ENCODE measurements at regions not wholly inside any gene's neighbourhood (a gene's known extent, or its start where the extent isn't known, plus 50 kb on each side); places are given as distances from the start of the nearest gene placed in this dataset.

DNA sequence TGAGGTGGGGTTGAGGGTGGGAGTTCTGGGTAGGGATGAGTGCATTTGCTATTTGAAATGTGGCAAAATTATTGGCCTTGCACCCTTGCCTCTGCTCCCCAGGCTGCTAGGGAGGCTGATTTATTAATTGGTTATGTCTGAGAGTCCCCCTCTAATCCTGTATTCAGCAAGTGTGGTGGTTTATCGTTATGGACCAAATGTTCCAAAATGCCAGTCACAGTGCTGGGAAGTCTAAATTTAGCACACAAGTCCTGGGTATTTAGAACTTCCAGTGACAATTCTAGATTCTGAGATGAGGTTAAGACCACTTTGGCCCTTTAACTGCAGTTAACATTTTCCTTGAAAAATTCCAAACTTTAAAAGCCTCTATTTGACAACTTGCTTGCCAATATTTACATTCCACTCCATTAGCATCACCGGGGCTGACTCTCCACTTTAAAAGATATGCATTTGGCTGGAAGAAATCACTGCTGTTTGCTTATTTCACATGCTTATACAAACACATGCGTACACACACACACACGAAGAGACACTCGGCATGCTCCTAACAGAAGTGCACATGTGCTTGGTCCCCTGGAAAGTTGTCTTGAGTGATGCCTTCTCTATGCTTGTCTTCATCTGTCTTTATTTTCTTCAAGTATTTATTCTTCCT lies 247.7 kb downstream of the IL20RB start:
- no peak overlapping the region for H3K4me3 ChIP-seq (ENCODE audit: insufficient read depth, low read depth, low read length)
- H3K4me3 Mint-ChIP-seq (ENCODE audit: unreplicated experiment): no peak overlapping the region
- H3K27me3 Mint-ChIP-seq (ENCODE audit: low read depth, unreplicated experiment): no peaks in the 10 kb centered on the region
- H3K9me3 Mint-ChIP-seq (ENCODE audit: unreplicated experiment): no peaks in the 10 kb centered on the region
- TF ChIP-seq EZH2 (IDR thresholded peaks at IDR 0.05; ENCODE audit: insufficient read depth, low read length): no peak
- TF ChIP-seq, protein P1, sequence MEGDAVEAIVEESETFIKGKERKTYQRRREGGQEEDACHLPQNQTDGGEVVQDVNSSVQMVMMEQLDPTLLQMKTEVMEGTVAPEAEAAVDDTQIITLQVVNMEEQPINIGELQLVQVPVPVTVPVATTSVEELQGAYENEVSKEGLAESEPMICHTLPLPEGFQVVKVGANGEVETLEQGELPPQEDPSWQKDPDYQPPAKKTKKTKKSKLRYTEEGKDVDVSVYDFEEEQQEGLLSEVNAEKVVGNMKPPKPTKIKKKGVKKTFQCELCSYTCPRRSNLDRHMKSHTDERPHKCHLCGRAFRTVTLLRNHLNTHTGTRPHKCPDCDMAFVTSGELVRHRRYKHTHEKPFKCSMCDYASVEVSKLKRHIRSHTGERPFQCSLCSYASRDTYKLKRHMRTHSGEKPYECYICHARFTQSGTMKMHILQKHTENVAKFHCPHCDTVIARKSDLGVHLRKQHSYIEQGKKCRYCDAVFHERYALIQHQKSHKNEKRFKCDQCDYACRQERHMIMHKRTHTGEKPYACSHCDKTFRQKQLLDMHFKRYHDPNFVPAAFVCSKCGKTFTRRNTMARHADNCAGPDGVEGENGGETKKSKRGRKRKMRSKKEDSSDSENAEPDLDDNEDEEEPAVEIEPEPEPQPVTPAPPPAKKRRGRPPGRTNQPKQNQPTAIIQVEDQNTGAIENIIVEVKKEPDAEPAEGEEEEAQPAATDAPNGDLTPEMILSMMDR (IDR thresholded peaks at IDR 0.05; ENCODE audit: insufficient read depth, low read depth, low read length): no peak
- no peaks in the 10 kb centered on the region for H3K36me3 ChIP-seq (ENCODE audit: insufficient read depth, low read length)
- no peak overlapping the region for H3K9ac ChIP-seq (ENCODE audit: low read length)
- H3K27ac Mint-ChIP-seq (ENCODE audit: unreplicated experiment): no peak overlapping the region
- H3K36me3 Mint-ChIP-seq (ENCODE audit: low read depth, unreplicated experiment): no peaks in the 10 kb centered on the region
- H2AFZ ChIP-seq (ENCODE audit: low read depth, low read length): no peak overlapping the region
- no peaks in the 10 kb centered on the region for H3K79me2 ChIP-seq (ENCODE audit: insufficient read depth, low read length)
- H3K9me3 ChIP-seq (ENCODE audit: insufficient read depth, low read depth, low read length): no peaks in the 10 kb centered on the region
- H3K4me2 ChIP-seq (ENCODE audit: low read length): no peak overlapping the region
- no peaks in the 10 kb centered on the region for H4K20me1 ChIP-seq (ENCODE audit: insufficient read depth, low read length)
- DNase-seq (ENCODE audit: low read depth) (no peak), FAIRE-seq (no peak)
- no peak overlapping the region for H3K27ac ChIP-seq (ENCODE audit: low read depth, low read length)
- H3K4me1 ChIP-seq (ENCODE audit: insufficient read depth, low read length): no peaks in the 10 kb centered on the region
- peaks cover 9% of the 10 kb centered on the region for H3K4me1 Mint-ChIP-seq (ENCODE audit: low read depth, unreplicated experiment)
- H3K27me3 ChIP-seq (ENCODE audit: insufficient read depth, low read length): no peaks in the 10 kb centered on the region

DNA sequence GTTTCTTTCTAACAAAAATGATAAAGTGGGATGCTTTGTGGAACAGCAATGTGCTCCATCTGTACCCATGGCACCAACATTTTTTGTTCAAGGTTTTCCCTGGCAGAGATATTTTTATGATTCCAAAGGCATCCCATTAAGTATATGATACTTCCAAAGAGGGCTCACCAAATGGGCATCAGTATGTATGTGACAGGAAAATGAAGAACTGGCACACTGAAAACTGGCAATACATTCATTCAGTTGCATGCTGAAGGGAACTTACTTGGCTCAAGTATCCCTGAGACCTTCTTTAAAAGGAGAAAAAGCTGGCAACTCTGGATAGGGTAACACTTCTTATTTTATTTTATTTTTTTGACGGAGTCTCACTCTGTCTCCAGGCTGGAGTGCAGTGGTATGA lies 249.8 kb downstream of the IL20RB start:
- Mint-ChIP-seq H3K4me1 (ENCODE audit: low read depth, unreplicated experiment) (peaks cover 9% of the 10 kb centered on the region), H3K27ac (ENCODE audit: unreplicated experiment) (no peak overlapping the region), H3K27me3 (ENCODE audit: low read depth, unreplicated experiment) (peaks cover 3% of the 10 kb centered on the region), H3K9me3 (ENCODE audit: unreplicated experiment) (no peaks in the 10 kb centered on the region), H3K4me3 (ENCODE audit: unreplicated experiment) (no peak overlapping the region), H3K36me3 (ENCODE audit: low read depth, unreplicated experiment) (no peaks in the 10 kb centered on the region)
- H4K20me1 ChIP-seq (ENCODE audit: insufficient read depth, low read length): no peaks in the 10 kb centered on the region
- no peaks in the 10 kb centered on the region for H3K36me3 ChIP-seq (ENCODE audit: insufficient read depth, low read length)
- H3K9me3 ChIP-seq (ENCODE audit: insufficient read depth, low read depth, low read length): no peaks in the 10 kb centered on the region
- no peaks in the 10 kb centered on the region for H3K79me2 ChIP-seq (ENCODE audit: insufficient read depth, low read length)
- FAIRE-seq: no peak
- H3K27me3 ChIP-seq (ENCODE audit: insufficient read depth, low read length): no peaks in the 10 kb centered on the region
- no peak overlapping the region for H2AFZ ChIP-seq (ENCODE audit: low read depth, low read length)
- no peak overlapping the region for H3K27ac ChIP-seq (ENCODE audit: low read depth, low read length)
- no peak for TF ChIP-seq EZH2 (IDR thresholded peaks at IDR 0.05; ENCODE audit: insufficient read depth, low read length)
- TF ChIP-seq, protein P1 (IDR thresholded peaks at IDR 0.05; ENCODE audit: insufficient read depth, low read depth, low read length): no peak
- H3K4me1 ChIP-seq (ENCODE audit: insufficient read depth, low read length): no peaks in the 10 kb centered on the region
- H3K4me3 ChIP-seq (ENCODE audit: insufficient read depth, low read depth, low read length): no peak overlapping the region
- DNase-seq (ENCODE audit: low read depth): no peak
- no peak overlapping the region for H3K9ac ChIP-seq (ENCODE audit: low read length)
- no peak overlapping the region for H3K4me2 ChIP-seq (ENCODE audit: low read length)

DNA sequence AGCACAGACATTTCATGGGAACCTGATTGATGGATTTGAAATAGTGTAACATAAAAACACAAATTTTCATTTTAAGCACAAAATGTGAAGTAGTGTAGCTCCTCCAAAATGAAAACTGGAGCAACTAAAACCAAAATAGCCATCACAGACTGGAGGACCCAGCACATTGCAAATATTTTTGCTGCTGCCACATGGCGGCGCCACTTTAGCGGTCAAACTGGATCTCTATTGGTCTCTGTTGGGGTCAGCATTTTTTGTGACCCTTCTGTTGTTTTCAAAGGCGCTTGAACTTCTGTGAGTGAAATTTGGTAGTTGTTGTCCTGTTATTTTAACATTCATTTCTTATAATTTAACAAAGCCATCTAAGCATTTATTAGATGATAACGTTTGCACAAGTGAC lies 259.9 kb downstream of the IL20RB start:
- no peaks in the 10 kb centered on the region for H3K79me2 ChIP-seq (ENCODE audit: insufficient read depth, low read length)
- no peaks in the 10 kb centered on the region for H3K4me1 Mint-ChIP-seq (ENCODE audit: low read depth, unreplicated experiment)
- no peak for FAIRE-seq
- no peaks in the 10 kb centered on the region for H3K27me3 ChIP-seq (ENCODE audit: insufficient read depth, low read length)
- H3K4me3 Mint-ChIP-seq (ENCODE audit: unreplicated experiment): no peak overlapping the region
- no peak overlapping the region for H3K4me2 ChIP-seq (ENCODE audit: low read length)
- H3K9me3 Mint-ChIP-seq (ENCODE audit: unreplicated experiment): peaks cover 9% of the 10 kb centered on the region
- H3K4me3 ChIP-seq (ENCODE audit: insufficient read depth, low read depth, low read length): no peak overlapping the region
- H3K36me3 Mint-ChIP-seq (ENCODE audit: low read depth, unreplicated experiment): no peaks in the 10 kb centered on the region
- no peak overlapping the region for H2AFZ ChIP-seq (ENCODE audit: low read depth, low read length)
- H3K36me3 ChIP-seq (ENCODE audit: insufficient read depth, low read length): no peaks in the 10 kb centered on the region
- peaks cover 2% of the 10 kb centered on the region for H3K27me3 Mint-ChIP-seq (ENCODE audit: low read depth, unreplicated experiment)
- H3K9ac ChIP-seq (ENCODE audit: low read length): no peak overlapping the region
- H3K9me3 ChIP-seq (ENCODE audit: insufficient read depth, low read depth, low read length): no peaks in the 10 kb centered on the region
- no peaks in the 10 kb centered on the region for H3K4me1 ChIP-seq (ENCODE audit: insufficient read depth, low read length)
- H4K20me1 ChIP-seq (ENCODE audit: insufficient read depth, low read length): no peaks in the 10 kb centered on the region
- TF ChIP-seq EZH2 (IDR thresholded peaks at IDR 0.05; ENCODE audit: insufficient read depth, low read length): no peak
- TF ChIP-seq, protein P1 (IDR thresholded peaks at IDR 0.05; ENCODE audit: insufficient read depth, low read depth, low read length): no peak
- no peak overlapping the region for H3K27ac Mint-ChIP-seq (ENCODE audit: unreplicated experiment)
- H3K27ac ChIP-seq (ENCODE audit: low read depth, low read length): no peak overlapping the region
- DNase-seq (ENCODE audit: low read depth): no peak
